Inflammatory macrophage treated with lipopolysaccharide for 4 hours (primary cell): ENCODE measurements at regions not wholly inside any gene's neighbourhood (a gene's known extent, or its start where the extent isn't known, plus 50 kb on each side); places are given as distances from the start of the nearest gene placed in this dataset.
"Not testable (repeated sequence)": the region's sequence is repeated elsewhere in the genome, so short reads cannot be mapped to it uniquely, and the experiment has no call there.

Experiments used
- DNase-seq: peaks from one replicate; pipeline ENCODE4 v3.0.0-alpha.2; 2020

- DNase-seq = not testable (repeated sequence)
Measured at GRCh38 chr3:195634426-195635261, 50.9 kb upstream of the APOD start.
